ENCODE measurements at regions not wholly inside any gene's neighbourhood (a gene's known extent, or its start where the extent isn't known, plus 50 kb on each side); places are given as distances from the start of the nearest gene placed in this dataset.
"Not testable (repeated sequence)": the region's sequence is repeated elsewhere in the genome, so short reads cannot be mapped to it uniquely, and the experiment has no call there.

GRCh38 chr10:65396997-65397396, 1528.8 kb upstream of the LRRTM3 start:
- FAIRE-seq (no peak), DNase-seq (ENCODE audit: low spot score) (no peak)

GRCh38 chr10:65408401-65408800, 1517.4 kb upstream of the LRRTM3 start:
- DNase-seq (ENCODE audit: low spot score) (no peak), FAIRE-seq (no peak)

- no peak for DNase-seq (ENCODE audit: low spot score)
- no peak for FAIRE-seq
Measured at GRCh38 chr10:65413001-65413400, 1512.8 kb upstream of the LRRTM3 start.

- no peak for DNase-seq (ENCODE audit: low spot score)
- no peak for FAIRE-seq
Measured at GRCh38 chr10:65415318-65415717, 1510.5 kb upstream of the LRRTM3 start.

- FAIRE-seq: no peak
- no peak for DNase-seq (ENCODE audit: low spot score)
Measured at GRCh38 chr10:65416094-65416493, 1509.7 kb upstream of the LRRTM3 start.

GRCh38 chr10:65419629-65420028, 1506.2 kb upstream of the LRRTM3 start:
- no peak for DNase-seq (ENCODE audit: low spot score)
- FAIRE-seq: no peak

GRCh38 chr10:65423043-65423442, 1502.8 kb upstream of the LRRTM3 start:
- no peak for DNase-seq (ENCODE audit: low spot score)
- no peak for FAIRE-seq

- not testable (repeated sequence) for FAIRE-seq; DNase-seq (ENCODE audit: low spot score)
Measured at GRCh38 chr10:65429381-65429780, 1496.5 kb upstream of the LRRTM3 start.

- DNase-seq (ENCODE audit: low spot score) (no peak), FAIRE-seq (no peak)
Measured at GRCh38 chr10:65430979-65431378, 1494.9 kb upstream of the LRRTM3 start.

GRCh38 chr10:65470986-65471385, 1454.8 kb upstream of the LRRTM3 start:
- no peak for DNase-seq (ENCODE audit: low spot score)
- FAIRE-seq: no peak

GRCh38 chr10:65482848-65483247, 1443.0 kb upstream of the LRRTM3 start:
- no peak for FAIRE-seq
- DNase-seq (ENCODE audit: low spot score): no peak

- FAIRE-seq: no peak
Measured at GRCh38 chr10:65491799-65492198, 1434.0 kb upstream of the LRRTM3 start.

GRCh38 chr10:65496541-65496940, 1429.3 kb upstream of the LRRTM3 start:
- no peak for FAIRE-seq
- no peak for DNase-seq (ENCODE audit: low spot score)

More at GRCh38 chr10:65491799-65492198, 1434.0 kb upstream of the LRRTM3 start:
- DNase-seq (ENCODE audit: low spot score): no peak

GRCh38 chr10:65497837-65498236, 1428.0 kb upstream of the LRRTM3 start:
- DNase-seq (ENCODE audit: low spot score): no peak
- FAIRE-seq: no peak

GRCh38 chr10:65500716-65501115, 1425.1 kb upstream of the LRRTM3 start:
- DNase-seq (ENCODE audit: low spot score): no peak

GRCh38 chr10:65501259-65501658, 1424.6 kb upstream of the LRRTM3 start:
- FAIRE-seq (no peak), DNase-seq (ENCODE audit: low spot score) (no peak)

More at GRCh38 chr10:65500716-65501115, 1425.1 kb upstream of the LRRTM3 start:
- FAIRE-seq: no peak

- FAIRE-seq: no peak
- DNase-seq (ENCODE audit: low spot score): peak; percentile 79
Measured at GRCh38 chr10:65518379-65518778, 1407.5 kb upstream of the LRRTM3 start.

- DNase-seq (ENCODE audit: low spot score) (no peak), FAIRE-seq (no peak)
Measured at GRCh38 chr10:65528986-65529385, 1396.8 kb upstream of the LRRTM3 start.

- FAIRE-seq (no peak), DNase-seq (ENCODE audit: low spot score) (no peak)
Measured at GRCh38 chr10:65531545-65531944, 1394.3 kb upstream of the LRRTM3 start.

- no peak for FAIRE-seq
- no peak for DNase-seq (ENCODE audit: low spot score)
Measured at GRCh38 chr10:65534771-65535170, 1391.1 kb upstream of the LRRTM3 start.

GRCh38 chr10:65544756-65545155, 1381.1 kb upstream of the LRRTM3 start:
- no peak for DNase-seq (ENCODE audit: low spot score)
- FAIRE-seq: no peak

- no peak for DNase-seq (ENCODE audit: low spot score)
- FAIRE-seq: no peak
Measured at GRCh38 chr10:65548001-65548400, 1377.8 kb upstream of the LRRTM3 start.

- FAIRE-seq (no peak), DNase-seq (ENCODE audit: low spot score) (no peak)
Measured at GRCh38 chr10:65550761-65551160, 1375.1 kb upstream of the LRRTM3 start.

- FAIRE-seq: no peak
- no peak for DNase-seq (ENCODE audit: low spot score)
Measured at GRCh38 chr10:65555192-65555591, 1370.6 kb upstream of the LRRTM3 start.

Measured in RCC 7860 (cell line).